ENCODE measurements at regions not wholly inside any gene's neighbourhood (a gene's known extent, or its start where the extent isn't known, plus 50 kb on each side); places are given as distances from the start of the nearest gene placed in this dataset.
"Not testable (repeated sequence)": the region's sequence is repeated elsewhere in the genome, so short reads cannot be mapped to it uniquely, and the experiment has no call there.

DNA sequence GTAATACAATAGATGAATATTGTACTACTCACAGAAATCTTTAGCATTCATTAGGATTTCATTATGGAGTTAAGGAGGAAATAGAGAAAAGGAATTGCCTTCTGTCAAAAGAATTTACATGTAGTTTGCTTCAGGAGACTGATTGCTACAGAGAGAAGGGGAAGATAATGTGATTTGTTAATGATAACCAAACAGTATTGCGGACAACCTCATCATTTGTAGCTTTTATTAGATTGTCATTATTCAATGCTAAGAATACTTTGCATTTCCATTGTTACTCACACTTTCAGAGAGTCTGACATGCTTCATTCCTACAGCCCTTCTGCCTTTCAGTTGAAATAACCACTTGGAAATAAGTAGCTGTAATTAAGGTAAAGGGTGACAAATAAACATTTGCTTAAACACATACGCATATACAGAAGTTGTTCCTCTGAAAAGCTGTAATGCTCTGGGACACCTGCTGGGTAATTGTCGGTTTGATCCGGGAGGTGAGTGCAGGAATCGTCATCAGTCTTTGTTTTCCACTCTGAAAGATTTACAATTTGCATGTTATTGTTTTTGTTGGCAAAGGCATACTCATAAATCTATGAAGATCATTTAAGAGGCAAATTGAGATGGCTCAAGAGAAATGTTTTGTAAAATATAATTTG lies 600.2 kb downstream of the TRHDE start:
- no peak overlapping the region for H3K27ac Mint-ChIP-seq (ENCODE audit: low read depth)
- H3K36me3 Mint-ChIP-seq (ENCODE audit: insufficient read depth): no peaks in the 10 kb centered on the region
- peaks cover 14% of the 10 kb centered on the region for H3K9me3 Mint-ChIP-seq
- no peak overlapping the region for H3K4me3 Mint-ChIP-seq
- no peaks in the 10 kb centered on the region for H3K27me3 Mint-ChIP-seq
- H3K4me1 Mint-ChIP-seq: no peaks in the 10 kb centered on the region
- no peak for DNase-seq (ENCODE audit: low spot score in 2 of 2)
- no peak for ATAC-seq (replicated peaks; ENCODE audit: extremely low read depth, poor library complexity, severe bottlenecking)

DNA sequence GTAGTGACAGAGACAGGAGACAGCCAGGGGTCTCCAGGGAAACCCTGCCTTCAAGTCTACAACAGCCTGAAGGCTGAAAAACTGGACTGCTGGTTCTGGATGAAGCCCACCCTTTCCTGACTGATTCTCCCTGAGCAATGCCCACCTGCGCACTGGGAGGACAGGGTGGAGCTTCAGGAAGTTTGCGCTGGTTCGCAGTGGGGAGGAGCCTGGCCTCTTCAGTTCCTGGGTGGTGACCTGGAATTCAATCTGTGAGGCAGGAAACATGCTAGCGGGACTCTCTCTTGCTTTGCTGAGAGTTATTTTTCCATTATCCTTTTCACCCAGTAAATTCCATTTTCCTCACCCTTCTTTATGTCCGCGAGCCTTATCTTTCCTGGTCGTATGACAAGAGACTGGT lies 600.8 kb downstream of the TRHDE start:
- no peak overlapping the region for H3K27ac Mint-ChIP-seq (ENCODE audit: low read depth)
- no peaks in the 10 kb centered on the region for H3K4me1 Mint-ChIP-seq

DNA sequence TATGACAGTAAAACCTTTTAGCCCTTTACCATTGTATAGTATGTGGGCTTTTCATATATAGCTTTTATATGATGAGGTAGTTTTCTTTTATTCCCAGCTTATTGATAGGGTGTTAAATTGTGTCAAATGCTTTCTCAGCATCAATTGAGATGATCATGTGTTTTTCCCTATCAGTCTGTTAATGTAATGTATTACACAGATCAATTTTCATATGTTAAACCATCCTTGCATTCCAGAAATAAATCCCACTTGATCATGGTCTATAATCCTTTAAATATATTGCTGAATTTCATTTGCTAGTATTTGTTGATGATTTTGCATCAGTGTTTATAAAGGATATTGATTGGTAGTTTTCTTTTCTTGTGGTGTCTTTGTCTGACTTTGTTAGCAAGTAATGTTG lies 603.9 kb downstream of the TRHDE start:
- Mint-ChIP-seq H3K36me3 (ENCODE audit: insufficient read depth) (no peaks in the 10 kb centered on the region), H3K4me1 (no peaks in the 10 kb centered on the region), H3K4me3 (no peak overlapping the region), H3K9me3 (peaks cover 23% of the 10 kb centered on the region), H3K27me3 (no peaks in the 10 kb centered on the region), H3K27ac (ENCODE audit: low read depth) (no peak overlapping the region)
- ATAC-seq (replicated peaks; ENCODE audit: extremely low read depth, poor library complexity, severe bottlenecking): no peak
- no peak for DNase-seq (ENCODE audit: low spot score in 2 of 2)

More for the DNA sequence above, 600.8 kb downstream of the TRHDE start:
- Mint-ChIP-seq H3K4me3 (no peak overlapping the region), H3K27me3 (no peaks in the 10 kb centered on the region), H3K36me3 (ENCODE audit: insufficient read depth) (no peaks in the 10 kb centered on the region), H3K9me3 (peaks cover 17% of the 10 kb centered on the region)
- DNase-seq (ENCODE audit: low spot score in 2 of 2): no peak
- no peak for ATAC-seq (replicated peaks; ENCODE audit: extremely low read depth, poor library complexity, severe bottlenecking)

DNA sequence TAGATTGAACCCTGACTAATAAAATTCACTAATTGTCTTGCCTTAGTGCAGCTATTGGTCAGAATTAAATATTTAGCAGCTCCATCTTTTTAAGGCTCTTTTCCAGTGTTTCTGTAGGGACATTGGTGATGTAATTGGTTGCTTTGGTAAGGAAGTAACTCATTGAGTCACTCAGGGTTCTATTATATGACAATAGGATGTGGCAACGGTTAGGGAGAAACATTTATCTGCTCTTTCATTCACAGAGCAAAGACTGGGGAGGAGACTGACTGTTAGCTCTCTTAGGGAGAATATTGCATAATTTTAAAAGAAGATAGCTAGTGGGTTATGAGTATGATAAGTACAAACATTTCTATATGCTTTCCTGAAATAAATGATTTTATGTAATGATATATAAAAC lies 616.5 kb downstream of the TRHDE start:
- no peak for ATAC-seq (replicated peaks; ENCODE audit: extremely low read depth, poor library complexity, severe bottlenecking)
- no peaks in the 10 kb centered on the region for H3K36me3 Mint-ChIP-seq (ENCODE audit: insufficient read depth)
- H3K4me3 Mint-ChIP-seq: no peak overlapping the region
- no peak overlapping the region for H3K27ac Mint-ChIP-seq (ENCODE audit: low read depth)
- H3K4me1 Mint-ChIP-seq: no peaks in the 10 kb centered on the region
- no peaks in the 10 kb centered on the region for H3K9me3 Mint-ChIP-seq
- no peaks in the 10 kb centered on the region for H3K27me3 Mint-ChIP-seq
- no peak for DNase-seq (ENCODE audit: low spot score in 2 of 2)

DNA sequence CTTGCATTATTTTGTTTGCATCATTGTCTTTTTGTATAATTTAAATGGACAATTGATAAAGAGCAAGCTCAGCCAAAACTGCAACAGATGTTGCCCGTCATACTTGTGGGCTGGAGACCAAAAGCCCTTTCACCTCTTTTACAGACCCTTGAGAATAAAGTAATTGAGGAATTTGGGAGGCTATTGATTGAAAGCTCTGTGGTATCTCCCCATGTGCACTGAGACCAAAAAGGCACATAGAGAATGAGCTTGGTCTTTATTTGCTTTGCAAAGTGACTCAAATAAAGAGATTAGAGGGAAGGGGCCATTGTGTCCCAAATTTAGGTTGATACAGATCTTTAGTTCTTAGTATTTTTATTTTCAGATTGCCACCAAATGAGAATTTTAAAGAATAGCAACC lies 617.6 kb downstream of the TRHDE start:
- H3K27ac Mint-ChIP-seq (ENCODE audit: low read depth): no peak overlapping the region
- no peaks in the 10 kb centered on the region for H3K27me3 Mint-ChIP-seq
- no peaks in the 10 kb centered on the region for H3K4me1 Mint-ChIP-seq
- H3K36me3 Mint-ChIP-seq (ENCODE audit: insufficient read depth): no peaks in the 10 kb centered on the region
- H3K9me3 Mint-ChIP-seq: no peaks in the 10 kb centered on the region
- DNase-seq (ENCODE audit: low spot score in 2 of 2): no peak
- no peak for ATAC-seq (replicated peaks; ENCODE audit: extremely low read depth, poor library complexity, severe bottlenecking)
- no peak overlapping the region for H3K4me3 Mint-ChIP-seq

DNA sequence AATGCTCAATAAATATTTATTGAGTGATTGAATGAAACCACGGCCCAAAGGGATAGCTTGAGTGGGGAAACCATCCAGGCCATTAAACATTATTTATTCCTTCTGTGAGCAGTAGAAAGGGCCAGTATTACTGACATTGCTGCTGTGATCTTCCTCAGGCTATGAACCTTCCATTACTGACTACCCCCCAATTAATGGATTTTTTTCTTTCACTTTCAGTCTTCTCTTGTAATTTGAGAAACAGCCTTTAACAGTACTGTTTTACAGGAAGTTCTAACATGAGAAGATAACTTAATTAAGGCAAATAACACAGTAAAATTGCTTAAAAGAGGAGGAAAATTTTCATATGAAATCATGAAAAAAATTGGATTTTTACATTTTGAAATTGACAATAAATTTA lies 629.5 kb downstream of the TRHDE start:
- peaks cover 14% of the 10 kb centered on the region for H3K9me3 Mint-ChIP-seq
- H3K27ac Mint-ChIP-seq (ENCODE audit: low read depth): no peak overlapping the region
- no peaks in the 10 kb centered on the region for H3K36me3 Mint-ChIP-seq (ENCODE audit: insufficient read depth)
- no peaks in the 10 kb centered on the region for H3K27me3 Mint-ChIP-seq
- ATAC-seq (replicated peaks; ENCODE audit: extremely low read depth, poor library complexity, severe bottlenecking) (no peak), DNase-seq (ENCODE audit: low spot score in 2 of 2) (no peak)
- H3K4me1 Mint-ChIP-seq: no peaks in the 10 kb centered on the region
- H3K4me3 Mint-ChIP-seq: no peak overlapping the region

DNA sequence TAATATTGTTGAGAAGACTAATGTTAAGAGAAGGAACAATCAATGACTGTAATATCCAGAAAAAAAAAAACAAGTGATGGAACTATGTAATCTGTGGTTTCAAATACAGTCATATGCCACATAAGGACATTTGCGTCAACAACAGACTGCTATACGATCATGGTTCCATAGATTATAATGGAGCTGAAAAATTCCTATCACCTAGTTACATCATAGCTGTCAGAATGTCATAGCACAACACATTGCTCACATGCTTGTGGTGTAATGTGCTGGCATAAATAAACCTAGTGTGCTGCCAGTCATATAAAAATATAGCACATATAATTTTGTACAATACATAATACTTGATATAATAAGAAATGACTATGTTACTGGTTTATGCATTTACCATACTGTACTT lies 653.5 kb downstream of the TRHDE start:
- DNase-seq (ENCODE audit: low spot score in 2 of 2) (no peak), ATAC-seq (replicated peaks; ENCODE audit: extremely low read depth, poor library complexity, severe bottlenecking) (no peak)
- Mint-ChIP-seq H3K27ac (ENCODE audit: low read depth) (no peak overlapping the region), H3K36me3 (ENCODE audit: insufficient read depth) (no peaks in the 10 kb centered on the region), H3K27me3 (no peaks in the 10 kb centered on the region), H3K4me1 (no peaks in the 10 kb centered on the region), H3K4me3 (no peak overlapping the region), H3K9me3 (peaks cover 6% of the 10 kb centered on the region)

DNA sequence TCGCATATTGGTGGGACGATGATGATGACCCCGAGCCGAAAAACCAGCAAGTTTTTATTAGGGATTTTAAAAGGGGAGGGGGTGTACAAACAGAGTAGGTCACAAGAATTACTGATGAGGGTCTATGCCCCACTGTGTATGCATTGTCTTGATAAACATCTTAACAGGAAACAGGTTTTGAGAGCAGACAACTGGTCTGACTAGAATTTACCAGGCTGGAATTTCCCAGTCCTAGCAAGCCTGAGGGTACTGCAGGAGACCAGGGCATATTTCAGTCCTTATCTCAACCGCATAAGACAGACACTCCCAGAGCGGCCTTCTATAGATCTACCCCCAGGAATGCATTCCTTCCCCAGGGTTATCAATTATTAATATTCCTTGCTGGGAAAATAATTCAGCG lies 659.7 kb downstream of the TRHDE start:
- H3K4me1 Mint-ChIP-seq; H3K27ac Mint-ChIP-seq (ENCODE audit: low read depth); H3K27me3 Mint-ChIP-seq; ATAC-seq (replicated peaks; ENCODE audit: extremely low read depth, poor library complexity, severe bottlenecking); H3K4me3 Mint-ChIP-seq; H3K36me3 Mint-ChIP-seq (ENCODE audit: insufficient read depth); DNase-seq (ENCODE audit: low spot score in 2 of 2): not testable (repeated sequence)
- peaks cover 26% of the 10 kb centered on the region for H3K9me3 Mint-ChIP-seq

DNA sequence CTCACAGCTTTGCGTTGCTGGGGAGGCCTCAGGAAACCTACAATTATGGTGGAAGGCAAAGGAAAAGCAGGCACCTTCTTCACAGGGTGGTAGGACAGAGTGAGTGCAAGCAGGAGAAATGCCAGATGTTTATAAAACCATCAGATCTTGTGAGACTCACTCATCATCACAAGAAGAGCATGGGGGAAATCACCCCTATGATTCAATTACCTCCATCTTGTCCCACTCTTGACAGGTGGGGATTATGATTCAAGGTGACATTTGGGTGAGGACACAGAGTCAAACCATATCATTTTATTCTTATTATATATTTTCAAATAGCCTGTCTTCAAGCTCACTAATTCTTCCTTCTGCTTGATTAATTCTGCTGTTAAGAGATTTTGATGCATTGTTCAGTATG lies 665.3 kb downstream of the TRHDE start:
- Mint-ChIP-seq H3K27ac (ENCODE audit: low read depth) (no peak overlapping the region), H3K36me3 (ENCODE audit: insufficient read depth) (no peaks in the 10 kb centered on the region), H3K9me3 (peaks cover 38% of the 10 kb centered on the region), H3K4me1 (no peaks in the 10 kb centered on the region), H3K27me3 (no peaks in the 10 kb centered on the region), H3K4me3 (no peak overlapping the region)
- DNase-seq (ENCODE audit: low spot score in 2 of 2) (no peak), ATAC-seq (replicated peaks; ENCODE audit: extremely low read depth, poor library complexity, severe bottlenecking) (no peak)

DNA sequence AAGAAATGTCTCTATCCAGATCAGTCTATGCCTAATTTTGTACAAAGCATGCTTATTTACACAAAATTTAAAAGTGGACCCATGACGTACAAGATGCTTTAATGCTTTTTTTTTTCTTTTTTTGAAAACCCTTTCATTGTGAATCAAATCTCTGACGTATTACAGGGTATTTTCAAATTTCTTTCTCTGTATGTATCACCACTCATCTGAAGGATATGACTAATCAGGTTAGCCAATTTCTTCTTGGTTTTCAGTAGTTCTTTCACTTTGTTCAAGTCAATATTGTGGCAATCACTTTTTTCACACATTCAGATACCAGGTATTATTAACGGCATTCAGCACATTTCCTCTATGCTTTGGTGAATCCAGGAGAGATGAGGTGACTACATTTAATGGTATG lies 685.3 kb downstream of the TRHDE start:
- no peaks in the 10 kb centered on the region for H3K27me3 Mint-ChIP-seq
- H3K27ac Mint-ChIP-seq (ENCODE audit: low read depth): no peak overlapping the region
- peaks cover 18% of the 10 kb centered on the region for H3K9me3 Mint-ChIP-seq
- peaks cover 2% of the 10 kb centered on the region for H3K36me3 Mint-ChIP-seq (ENCODE audit: insufficient read depth)
- no peak overlapping the region for H3K4me3 Mint-ChIP-seq
- ATAC-seq (replicated peaks; ENCODE audit: extremely low read depth, poor library complexity, severe bottlenecking) (no peak), DNase-seq (ENCODE audit: low spot score in 2 of 2) (no peak)
- no peaks in the 10 kb centered on the region for H3K4me1 Mint-ChIP-seq

DNA sequence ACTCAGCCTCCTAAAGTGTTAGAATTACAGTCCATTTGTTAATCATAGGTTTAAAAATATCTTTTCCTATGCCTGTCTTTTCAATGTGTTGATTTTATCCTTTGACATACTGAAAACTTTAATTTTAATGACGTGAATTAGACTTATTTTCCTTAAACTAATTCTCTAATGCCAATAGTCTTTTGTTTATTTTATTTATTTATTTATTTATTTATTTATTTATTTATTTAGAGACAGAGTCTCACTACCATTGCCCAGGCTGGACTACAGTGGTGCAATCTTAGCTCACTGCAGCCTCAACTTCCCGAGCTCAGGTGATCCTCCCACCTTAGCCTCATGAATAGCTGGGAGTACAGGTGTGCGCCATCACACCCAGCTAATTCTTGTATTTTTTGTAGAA lies 694.5 kb downstream of the TRHDE start:
- Mint-ChIP-seq H3K4me1 (no peaks in the 10 kb centered on the region), H3K27me3 (no peaks in the 10 kb centered on the region), H3K36me3 (ENCODE audit: insufficient read depth) (peaks cover 2% of the 10 kb centered on the region)

DNA sequence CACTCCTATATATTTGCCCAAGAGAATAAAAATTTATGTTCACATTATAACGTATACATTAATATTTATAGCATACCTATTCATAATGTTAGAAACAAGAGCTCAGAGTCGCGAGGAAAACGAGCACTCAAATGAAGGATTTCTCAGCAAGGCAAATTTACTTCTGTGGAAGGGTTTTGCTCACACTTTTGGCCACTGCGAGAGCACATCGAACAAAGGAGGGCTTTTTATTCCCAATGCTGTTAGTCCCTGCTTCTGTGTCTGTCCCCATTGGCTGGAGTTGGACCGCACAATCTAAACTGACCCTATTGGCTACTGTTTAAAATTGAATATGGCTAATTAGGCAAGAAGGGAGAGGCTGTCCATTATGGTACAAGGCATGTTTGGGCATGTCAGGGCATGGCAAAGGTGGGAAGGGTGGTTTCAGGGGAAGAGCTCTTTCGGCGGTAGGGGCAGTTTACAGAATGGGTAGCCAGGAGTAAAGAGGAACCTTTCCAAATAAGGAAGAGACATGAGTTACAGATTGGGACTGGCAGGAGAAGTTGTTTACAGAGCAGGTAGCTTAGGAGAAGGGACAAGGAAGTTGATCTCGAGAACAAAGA lies 702.9 kb downstream of the TRHDE start:
- no peak for DNase-seq (ENCODE audit: low spot score in 2 of 2)
- Mint-ChIP-seq H3K36me3 (ENCODE audit: insufficient read depth) (no peaks in the 10 kb centered on the region), H3K4me3 (no peak overlapping the region), H3K9me3 (peaks cover 27% of the 10 kb centered on the region), H3K27me3 (no peaks in the 10 kb centered on the region), H3K27ac (ENCODE audit: low read depth) (no peak overlapping the region), H3K4me1 (no peaks in the 10 kb centered on the region)
- no peak for ATAC-seq (replicated peaks; ENCODE audit: extremely low read depth, poor library complexity, severe bottlenecking)

More for the DNA sequence above, 694.5 kb downstream of the TRHDE start:
- DNase-seq (ENCODE audit: low spot score in 2 of 2): no peak
- Mint-ChIP-seq H3K4me3 (no peak overlapping the region), H3K9me3 (peaks cover 20% of the 10 kb centered on the region), H3K27ac (ENCODE audit: low read depth) (no peak overlapping the region)
- no peak for ATAC-seq (replicated peaks; ENCODE audit: extremely low read depth, poor library complexity, severe bottlenecking)

DNA sequence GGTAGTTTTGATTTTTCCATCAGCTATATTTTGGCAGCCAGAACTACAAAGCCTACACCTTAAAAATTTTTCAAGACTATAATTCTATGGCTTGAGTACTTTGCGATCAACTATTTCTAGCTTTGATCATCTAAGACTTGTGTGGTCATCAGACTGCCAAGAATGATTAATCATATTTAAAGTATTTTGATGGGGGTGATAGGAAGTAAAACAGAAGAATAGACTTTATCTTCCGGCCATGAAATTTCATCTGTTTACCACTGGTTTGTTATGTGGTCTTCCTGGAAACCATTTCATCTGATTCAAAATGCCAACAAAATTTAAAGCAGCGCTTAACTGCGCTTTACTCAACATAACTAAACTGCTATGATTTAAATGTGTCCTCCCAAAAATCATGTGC lies 706.8 kb downstream of the TRHDE start:
- H3K9me3 Mint-ChIP-seq: peaks cover 20% of the 10 kb centered on the region
- H3K4me1 Mint-ChIP-seq: no peaks in the 10 kb centered on the region
- no peak overlapping the region for H3K27ac Mint-ChIP-seq (ENCODE audit: low read depth)
- no peaks in the 10 kb centered on the region for H3K36me3 Mint-ChIP-seq (ENCODE audit: insufficient read depth)
- H3K4me3 Mint-ChIP-seq: no peak overlapping the region
- ATAC-seq (replicated peaks; ENCODE audit: extremely low read depth, poor library complexity, severe bottlenecking) (no peak), DNase-seq (ENCODE audit: low spot score in 2 of 2) (no peak)
- no peaks in the 10 kb centered on the region for H3K27me3 Mint-ChIP-seq

Data from central memory CD8-positive, alpha-beta T cell (primary cell).